HepG2 (cell line): ENCODE measurements at regions not wholly inside any gene's neighbourhood (a gene's known extent, or its start where the extent isn't known, plus 50 kb on each side); places are given as distances from the start of the nearest gene placed in this dataset.
A peak's percentile ranks its signal among the peaks of the same experiment; 100 is the strongest.

Experiments used
- ARID2 ChIP-seq: sonication (generic); formaldehyde crosslinking; IDR thresholded peaks from 2 replicates; pipeline ENCODE4 v1.8.1; 2022; ENCODE audit warnings: mild to moderate bottlenecking, missing genetic modification reagents, borderline replicate concordance
- CBX5 ChIP-seq: sonication (generic); formaldehyde crosslinking; IDR thresholded peaks from 2 replicates; pipeline ENCODE4 v1.4.0; 2020; ENCODE audit warnings: missing genetic modification reagents, borderline replicate concordance
- IKZF1 ChIP-seq: fragments of 450-650 bp; IDR thresholded peaks from 2 replicates; pipeline ENCODE4 v1.7.1; 2016
- PLSCR1 ChIP-seq: sonication (generic); formaldehyde crosslinking; IDR thresholded peaks from 2 replicates; pipeline ENCODE4 v1.5.0; 2020; ENCODE audit warnings: missing genetic modification reagents, mild to moderate bottlenecking, borderline replicate concordance
- RFXANK ChIP-seq: IDR thresholded peaks from 2 replicates; pipeline ENCODE4 v1.6.1; 2016
- RNF219 ChIP-seq: sonication (generic); formaldehyde crosslinking; IDR thresholded peaks from 2 replicates; pipeline ENCODE4 v1.5.0; 2020; ENCODE audit warnings: mild to moderate bottlenecking, missing genetic modification reagents
- SKI ChIP-seq: fragments of 450-650 bp; IDR thresholded peaks from one replicate; pipeline ENCODE4 v1.6.1; 2018; ENCODE audit warnings: mild to moderate bottlenecking; ENCODE audit not compliant: partially characterized antibody
- SMYD3 ChIP-seq: sonication (generic); formaldehyde crosslinking; IDR thresholded peaks from 2 replicates; pipeline ENCODE4 v1.8.1; 2023; ENCODE audit warnings: mild to moderate bottlenecking, missing genetic modification reagents
- YEATS2 ChIP-seq: sonication (generic); formaldehyde crosslinking; IDR thresholded peaks from 2 replicates; pipeline ENCODE4 v1.4.0; 2020; ENCODE audit warnings: missing genetic modification reagents, borderline replicate concordance
- ZMYM4 ChIP-seq: sonication (generic); formaldehyde crosslinking; IDR thresholded peaks from 2 replicates; pipeline ENCODE4 v1.8.1; 2023; ENCODE audit warnings: mild to moderate bottlenecking, missing genetic modification reagents
- ZNF350 ChIP-seq: sonication (generic); formaldehyde crosslinking; IDR thresholded peaks from 2 replicates; pipeline ENCODE4 v1.4.0; 2020; ENCODE audit warnings: mild to moderate bottlenecking, low read depth, missing genetic modification reagents, borderline replicate concordance
- ZNF556 ChIP-seq: sonication (generic); formaldehyde crosslinking; IDR thresholded peaks from 2 replicates; pipeline ENCODE4 v1.4.0; 2020; ENCODE audit warnings: mild to moderate bottlenecking, missing genetic modification reagents, borderline replicate concordance
- ZNF644 ChIP-seq: IDR thresholded peaks from 2 replicates; pipeline ENCODE4 v1.6.1; 2016; ENCODE audit warnings: low read depth
- ZNF691 ChIP-seq: sonication (generic); formaldehyde crosslinking; IDR thresholded peaks from 2 replicates; pipeline ENCODE4 v1.4.0; 2020; ENCODE audit warnings: missing genetic modification reagents, low read depth, mild to moderate bottlenecking, borderline replicate concordance
- ZNF724P ChIP-seq: sonication (generic); formaldehyde crosslinking; IDR thresholded peaks from 2 replicates; pipeline ENCODE4 v1.8.0; 2022; ENCODE audit warnings: missing genetic modification reagents, borderline replicate concordance
- TF ChIP-seq, protein P1 (sequence below): IDR thresholded peaks from 2 replicates; pipeline ENCODE4 v1.4.0; 2020; ENCODE audit warnings: mild to moderate bottlenecking, missing genetic modification reagents
- TF ChIP-seq, protein P2 (sequence below): sonication (generic); IDR thresholded peaks from 2 replicates; pipeline ENCODE4 v1.6.1; 2016; ENCODE audit warnings: low read depth, borderline replicate concordance
- TF ChIP-seq, protein P3 (sequence below): IDR thresholded peaks from 2 replicates; pipeline ENCODE4 v1.6.1; 2012; ENCODE audit warnings: low read depth, low read length, improper control_type of control experiment
- TF ChIP-seq, protein P4 (sequence below): IDR thresholded peaks from 2 replicates; pipeline ENCODE4 v1.6.1; 2016; ENCODE audit warnings: missing genetic modification reagents, missing compliant biosample characterization

DNA sequence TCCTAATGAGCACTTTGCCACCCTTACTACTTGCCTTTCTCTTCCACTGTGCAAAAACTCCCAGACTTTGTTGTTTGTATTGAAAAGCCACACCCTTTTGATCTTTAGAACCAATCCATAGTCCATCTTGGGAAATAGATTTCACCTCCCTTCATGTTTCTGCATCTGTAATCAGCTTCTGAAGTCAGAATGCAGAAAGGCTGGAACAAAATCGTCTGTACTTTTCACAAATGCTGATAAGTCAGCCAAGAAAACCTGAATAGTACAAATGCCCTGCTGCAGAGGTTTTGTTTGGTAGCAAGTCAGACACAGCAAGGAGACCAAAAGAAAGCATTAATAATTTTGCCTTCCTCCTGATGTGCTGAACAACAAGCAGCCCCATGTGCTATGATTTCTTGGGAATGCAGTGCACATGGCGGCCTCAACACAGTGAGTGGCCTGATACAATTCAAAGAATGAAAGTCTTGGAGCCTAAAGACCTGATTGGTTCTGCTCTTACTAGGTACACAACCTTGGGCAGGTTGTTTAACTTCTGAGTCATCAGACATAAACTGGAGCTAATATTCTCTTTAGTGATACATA lies 59.2 kb upstream of the STK32A start (continued):
- TF ChIP-seq ZNF724P (CRISPR knock-in tag) (0 out of 2 replicates have a peak, but pooled peaks have one; percentile 45), ZNF644 (CRISPR knock-in tag) (peak; percentile 98), ZNF556 (CRISPR knock-in tag) (no peak), PLSCR1 (CRISPR knock-in tag) (no peak), YEATS2 (0 out of 2 replicates have a peak, but pooled peaks have one; percentile 52), SKI (no peak), SMYD3 (peak; percentile 74; the same call in 1 of the 2 replicates), ARID2 (0 out of 2 replicates have a peak, but pooled peaks have one; percentile 20), ZNF350 (CRISPR knock-in tag) (no peak), RFXANK (CRISPR knock-in tag) (no peak; the same call in 1 of the 2 replicates), ZMYM4 (CRISPR knock-in tag) (no peak; the same call in 1 of the 2 replicates), CBX5 (CRISPR knock-in tag) (no peak), IKZF1 (no peak), ZNF691 (peak; percentile 22; the same call in 1 of the 2 replicates), RNF219 (no peak)
- TF ChIP-seq, protein P1, sequence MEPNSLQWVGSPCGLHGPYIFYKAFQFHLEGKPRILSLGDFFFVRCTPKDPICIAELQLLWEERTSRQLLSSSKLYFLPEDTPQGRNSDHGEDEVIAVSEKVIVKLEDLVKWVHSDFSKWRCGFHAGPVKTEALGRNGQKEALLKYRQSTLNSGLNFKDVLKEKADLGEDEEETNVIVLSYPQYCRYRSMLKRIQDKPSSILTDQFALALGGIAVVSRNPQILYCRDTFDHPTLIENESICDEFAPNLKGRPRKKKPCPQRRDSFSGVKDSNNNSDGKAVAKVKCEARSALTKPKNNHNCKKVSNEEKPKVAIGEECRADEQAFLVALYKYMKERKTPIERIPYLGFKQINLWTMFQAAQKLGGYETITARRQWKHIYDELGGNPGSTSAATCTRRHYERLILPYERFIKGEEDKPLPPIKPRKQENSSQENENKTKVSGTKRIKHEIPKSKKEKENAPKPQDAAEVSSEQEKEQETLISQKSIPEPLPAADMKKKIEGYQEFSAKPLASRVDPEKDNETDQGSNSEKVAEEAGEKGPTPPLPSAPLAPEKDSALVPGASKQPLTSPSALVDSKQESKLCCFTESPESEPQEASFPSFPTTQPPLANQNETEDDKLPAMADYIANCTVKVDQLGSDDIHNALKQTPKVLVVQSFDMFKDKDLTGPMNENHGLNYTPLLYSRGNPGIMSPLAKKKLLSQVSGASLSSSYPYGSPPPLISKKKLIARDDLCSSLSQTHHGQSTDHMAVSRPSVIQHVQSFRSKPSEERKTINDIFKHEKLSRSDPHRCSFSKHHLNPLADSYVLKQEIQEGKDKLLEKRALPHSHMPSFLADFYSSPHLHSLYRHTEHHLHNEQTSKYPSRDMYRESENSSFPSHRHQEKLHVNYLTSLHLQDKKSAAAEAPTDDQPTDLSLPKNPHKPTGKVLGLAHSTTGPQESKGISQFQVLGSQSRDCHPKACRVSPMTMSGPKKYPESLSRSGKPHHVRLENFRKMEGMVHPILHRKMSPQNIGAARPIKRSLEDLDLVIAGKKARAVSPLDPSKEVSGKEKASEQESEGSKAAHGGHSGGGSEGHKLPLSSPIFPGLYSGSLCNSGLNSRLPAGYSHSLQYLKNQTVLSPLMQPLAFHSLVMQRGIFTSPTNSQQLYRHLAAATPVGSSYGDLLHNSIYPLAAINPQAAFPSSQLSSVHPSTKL (CRISPR knock-in tag): peak; percentile 78
- TF ChIP-seq, protein P2, sequence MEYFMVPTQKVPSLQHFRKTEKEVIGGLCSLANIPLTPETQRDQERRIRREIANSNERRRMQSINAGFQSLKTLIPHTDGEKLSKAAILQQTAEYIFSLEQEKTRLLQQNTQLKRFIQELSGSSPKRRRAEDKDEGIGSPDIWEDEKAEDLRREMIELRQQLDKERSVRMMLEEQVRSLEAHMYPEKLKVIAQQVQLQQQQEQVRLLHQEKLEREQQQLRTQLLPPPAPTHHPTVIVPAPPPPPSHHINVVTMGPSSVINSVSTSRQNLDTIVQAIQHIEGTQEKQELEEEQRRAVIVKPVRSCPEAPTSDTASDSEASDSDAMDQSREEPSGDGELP: no peak
- TF ChIP-seq, protein P3, sequence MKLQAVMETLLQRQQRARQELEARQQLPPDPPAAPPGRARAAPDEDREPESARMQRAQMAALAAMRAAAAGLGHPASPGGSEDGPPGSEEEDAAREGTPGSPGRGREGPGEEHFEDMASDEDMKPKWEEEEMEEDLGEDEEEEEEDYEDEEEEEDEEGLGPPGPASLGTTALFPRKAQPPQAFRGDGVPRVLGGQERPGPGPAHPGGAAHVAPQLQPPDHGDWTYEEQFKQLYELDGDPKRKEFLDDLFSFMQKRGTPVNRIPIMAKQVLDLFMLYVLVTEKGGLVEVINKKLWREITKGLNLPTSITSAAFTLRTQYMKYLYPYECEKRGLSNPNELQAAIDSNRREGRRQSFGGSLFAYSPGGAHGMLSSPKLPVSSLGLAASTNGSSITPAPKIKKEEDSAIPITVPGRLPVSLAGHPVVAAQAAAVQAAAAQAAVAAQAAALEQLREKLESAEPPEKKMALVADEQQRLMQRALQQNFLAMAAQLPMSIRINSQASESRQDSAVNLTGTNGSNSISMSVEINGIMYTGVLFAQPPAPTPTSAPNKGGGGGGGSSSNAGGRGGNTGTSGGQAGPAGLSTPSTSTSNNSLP: peak; percentile 78
- TF ChIP-seq, protein P4, sequence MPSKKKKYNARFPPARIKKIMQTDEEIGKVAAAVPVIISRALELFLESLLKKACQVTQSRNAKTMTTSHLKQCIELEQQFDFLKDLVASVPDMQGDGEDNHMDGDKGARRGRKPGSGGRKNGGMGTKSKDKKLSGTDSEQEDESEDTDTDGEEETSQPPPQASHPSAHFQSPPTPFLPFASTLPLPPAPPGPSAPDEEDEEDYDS (CRISPR knock-in tag): 0 out of 2 replicates have a peak, but pooled peaks have one; percentile 15
